Stomach (tissue), 8 donors: ENCODE measurements at regions not wholly inside any gene's neighbourhood (a gene's known extent, or its start where the extent isn't known, plus 50 kb on each side); places are given as distances from the start of the nearest gene placed in this dataset.
A peak's percentile ranks its signal among the peaks of the same experiment; 100 is the strongest.
"Not testable (repeated sequence)": the region's sequence is repeated elsewhere in the genome, so short reads cannot be mapped to it uniquely, and the experiment has no call there.

ENCODE experiments used
- DNase-seq, 2 donors: peaks; one replicate each; pipeline versions ENCODE4 v3.0.0 to v3.0.0-alpha.2; 2013 to 2019
- H3K27ac ChIP-seq, 5 donors: fragments of 200-600 bp in 4 of 5; sonication (generic) in 4 of 5; one replicate each; pipeline ENCODE4 v1.5.1; 2013 to 2019; ENCODE audit warnings: mild to moderate bottlenecking in 1 of 5, moderate library complexity in 1 of 5
- H3K27me3 ChIP-seq, 3 donors: fragments of 200-600 bp; sonication (generic); one replicate each; pipeline ENCODE4 v1.5.1; 2017 to 2019; ENCODE audit warnings: mixed run types in 1 of 3
- H3K36me3 ChIP-seq, 4 donors: fragments of 200-600 bp; sonication (generic); 1 replicate in 3 of 4; 2 replicates in 1 of 4; pipeline ENCODE4 v1.5.1; 2016 to 2019
- H3K4me1 ChIP-seq, 4 donors: fragments of 200-600 bp; sonication (generic); one replicate each; pipeline ENCODE4 v1.5.1; 2016 to 2019
- H3K4me3 ChIP-seq, 4 donors: fragments of 200-600 bp; sonication (generic) in 3 of 4; one replicate each; pipeline ENCODE4 v1.5.1; 2016 to 2019; ENCODE audit warnings: mild to moderate bottlenecking in 1 of 4
- H3K9me3 ChIP-seq, 4 donors: fragments of 200-600 bp; sonication (generic); one replicate each; pipeline ENCODE4 v1.5.1; 2016 to 2019
- EP300 ChIP-seq: sonication (generic); formaldehyde crosslinking; IDR thresholded peaks from one replicate; pipeline ENCODE4 v1.6.1; 2017; ENCODE audit warnings: antibody characterized with exemption
- POLR2A ChIP-seq, 4 donors: fragments of 450-650 bp; IDR thresholded peaks; one replicate each; pipeline ENCODE4 v1.6.1; 2016; ENCODE audit warnings: antibody characterized with exemption in 4 of 4, control low read depth in 2 of 4, mild to moderate bottlenecking in 1 of 4, moderate library complexity in 1 of 4
- POLR2AphosphoS5 ChIP-seq, 3 donors: sonication (generic); formaldehyde crosslinking; IDR thresholded peaks; one replicate each; pipeline ENCODE4 v1.6.1; 2016; ENCODE audit warnings: antibody characterized with exemption in 3 of 3
- WGBS, 5 donors: extraction: QIAGEN DNeasy Blood & Tissue Kit in 3 of 5; methylation state at CpG; one replicate each; pipeline versions ENCODE4 v1.1.5 to v1.1.7; 2013 to 2018; 5-methylcytosine and 5-hydroxymethylcytosine counted together
- intact Hi-C: fragments of 100-400 bp; cut with DNase I; formaldehyde crosslinking; loops from one replicate; pipeline ENCODE4 v1.15.1; 2023; ENCODE audit warnings: low total_unique reads
- TF ChIP-seq, protein P1 (sequence below), 7 experiments: fragments of 450-650 bp in 4 of 7; fragments of 200-600 bp in 3 of 7; sonication (generic) in 3 of 7; IDR thresholded peaks; one replicate each; pipeline ENCODE4 v1.5.1; 2016 to 2019; ENCODE audit warnings: antibody characterized with exemption in 7 of 7, control low read depth in 2 of 7, mild to moderate bottlenecking in 1 of 7
- donor health status: healthy with polysubstance abuse.
- donor health status: Bipolar disorder and iron deficiency.
- donor health status: healthy.

DNA sequence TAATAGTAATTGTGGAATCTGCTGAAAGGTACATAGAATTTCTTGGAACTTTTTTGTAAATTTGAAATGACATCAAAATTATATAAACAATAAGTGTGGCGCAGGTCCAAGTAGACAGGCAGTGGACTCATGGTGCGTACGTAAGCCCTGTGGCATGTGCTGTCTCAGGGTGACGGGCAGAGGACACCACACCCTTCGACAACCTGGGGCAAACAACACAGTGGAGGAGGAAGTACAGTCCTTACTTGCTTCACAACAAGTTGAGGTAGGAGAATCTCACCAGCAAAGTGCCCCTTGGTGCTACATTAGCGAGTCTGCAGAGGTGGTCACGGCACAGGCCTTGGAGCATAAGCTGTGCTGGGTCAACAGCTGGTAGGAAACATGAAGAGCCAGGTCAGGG, 180.9 kb downstream of the AEBP2 start:
- peak; percentile 35 to 71 for DNase-seq
- WGBS, 5 donors, result 64 to 72% (median 69%) methylated on average over 7 of the region's 7 CpGs
- no peak overlapping the region for H3K4me3 ChIP-seq
- intact Hi-C loops, result no loop called here
- H3K9me3 ChIP-seq, result no peaks in the 10 kb centered on the region
- no peaks in the 10 kb centered on the region for H3K4me1 ChIP-seq
- H3K27ac ChIP-seq, result no peak overlapping the region
- TF ChIP-seq POLR2AphosphoS5 (IDR thresholded peaks at IDR 0.05), result peak in 1 of 3 donors; percentile 14
- TF ChIP-seq POLR2A (IDR thresholded peaks at IDR 0.05), result no peak
- H3K27me3 ChIP-seq, result no peaks in the 10 kb centered on the region
- no peaks in the 10 kb centered on the region for H3K36me3 ChIP-seq

- Histone ChIP-seq H3K4me3 (no peak overlapping the region), H3K27me3 (no peaks in the 10 kb centered on the region), H3K4me1 (no peaks in the 10 kb centered on the region), H3K36me3 (no peaks in the 10 kb centered on the region), H3K27ac (no peak overlapping the region), H3K9me3 (no peaks in the 10 kb centered on the region)
- TF ChIP-seq POLR2A (IDR thresholded peaks at IDR 0.05) (no peak), EP300 (no peak), POLR2AphosphoS5 (IDR thresholded peaks at IDR 0.05) (no peak)
- TF ChIP-seq, protein P1, sequence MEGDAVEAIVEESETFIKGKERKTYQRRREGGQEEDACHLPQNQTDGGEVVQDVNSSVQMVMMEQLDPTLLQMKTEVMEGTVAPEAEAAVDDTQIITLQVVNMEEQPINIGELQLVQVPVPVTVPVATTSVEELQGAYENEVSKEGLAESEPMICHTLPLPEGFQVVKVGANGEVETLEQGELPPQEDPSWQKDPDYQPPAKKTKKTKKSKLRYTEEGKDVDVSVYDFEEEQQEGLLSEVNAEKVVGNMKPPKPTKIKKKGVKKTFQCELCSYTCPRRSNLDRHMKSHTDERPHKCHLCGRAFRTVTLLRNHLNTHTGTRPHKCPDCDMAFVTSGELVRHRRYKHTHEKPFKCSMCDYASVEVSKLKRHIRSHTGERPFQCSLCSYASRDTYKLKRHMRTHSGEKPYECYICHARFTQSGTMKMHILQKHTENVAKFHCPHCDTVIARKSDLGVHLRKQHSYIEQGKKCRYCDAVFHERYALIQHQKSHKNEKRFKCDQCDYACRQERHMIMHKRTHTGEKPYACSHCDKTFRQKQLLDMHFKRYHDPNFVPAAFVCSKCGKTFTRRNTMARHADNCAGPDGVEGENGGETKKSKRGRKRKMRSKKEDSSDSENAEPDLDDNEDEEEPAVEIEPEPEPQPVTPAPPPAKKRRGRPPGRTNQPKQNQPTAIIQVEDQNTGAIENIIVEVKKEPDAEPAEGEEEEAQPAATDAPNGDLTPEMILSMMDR (IDR thresholded peaks at IDR 0.05), result no peak
- 79 to 84% (median 84%) methylated on average over 9 of the region's 9 CpGs for WGBS, 5 donors
- DNase-seq, result no peak
- intact Hi-C loops, result no loop called here
Observed at GRCh38 chr12:19623751-19624399, 184.6 kb downstream of the AEBP2 start.

DNA sequence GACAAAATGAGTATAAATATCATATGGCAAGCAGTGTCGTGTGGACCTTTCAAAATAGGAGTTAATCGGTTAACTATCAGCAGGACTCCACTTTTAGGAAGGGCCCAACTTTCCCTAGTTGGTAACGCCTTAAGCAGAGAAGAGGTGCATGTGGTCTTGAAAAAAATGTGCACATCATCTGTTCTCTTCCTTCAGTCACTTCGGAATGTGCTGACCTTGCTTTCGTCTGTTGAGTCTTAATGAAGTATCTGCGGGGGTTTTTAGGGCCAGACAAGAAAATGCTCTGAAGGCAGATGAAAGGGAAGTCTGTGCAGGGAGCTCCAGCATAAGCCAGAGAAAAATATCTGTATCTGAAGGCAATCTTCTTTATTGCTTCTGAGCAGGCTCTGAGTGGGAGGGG, 185.2 kb downstream of the AEBP2 start:
- peak in 1 of 2 donors; percentile 35 for DNase-seq
- intact Hi-C loops, result no loop called here
- Histone ChIP-seq H3K27ac (no peak overlapping the region), H3K9me3 (no peaks in the 10 kb centered on the region), H3K4me1 (no peaks in the 10 kb centered on the region), H3K27me3 (no peaks in the 10 kb centered on the region), H3K36me3 (no peaks in the 10 kb centered on the region), H3K4me3 (no peak overlapping the region)
- WGBS, 5 donors, result 80 to 91% (median 85%) methylated on average over 6 of the region's 6 CpGs
- TF ChIP-seq EP300, result no peak
- no peak for TF ChIP-seq POLR2A (IDR thresholded peaks at IDR 0.05)
- TF ChIP-seq, protein P1 (IDR thresholded peaks at IDR 0.05), result no peak
- TF ChIP-seq POLR2AphosphoS5 (IDR thresholded peaks at IDR 0.05), result no peak

DNA sequence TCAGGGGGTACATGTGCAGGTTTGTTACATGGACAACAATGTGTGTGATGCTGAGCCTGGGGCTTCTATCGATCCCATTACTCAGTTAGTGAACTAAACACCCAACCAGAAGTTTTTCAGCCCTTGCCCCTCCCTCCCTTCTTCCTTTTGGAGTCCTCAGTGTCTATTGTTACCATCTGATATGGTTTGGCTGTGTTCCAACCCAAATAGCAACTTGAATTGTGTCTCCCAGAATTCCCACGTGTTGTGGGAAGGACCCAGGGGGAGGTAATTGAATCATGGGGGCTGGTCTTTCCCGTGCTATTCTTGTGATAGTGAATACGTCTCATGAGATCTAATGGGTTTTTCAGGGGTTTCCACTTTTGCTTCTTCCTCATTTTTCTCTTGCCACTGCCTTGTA, 186.3 kb downstream of the AEBP2 start:
- WGBS, 5 donors, result 50 to 66% (median 58%) methylated on average over 4 of the region's 4 CpGs
- H3K4me3 ChIP-seq, DNase-seq, H3K36me3 ChIP-seq, H3K27ac ChIP-seq, H3K9me3 ChIP-seq, intact Hi-C loops, H3K4me1 ChIP-seq, H3K27me3 ChIP-seq: not testable (repeated sequence)

- H3K4me3 ChIP-seq, result no peak overlapping the region
- no peaks in the 10 kb centered on the region for H3K36me3 ChIP-seq
- H3K4me1 ChIP-seq, result no peaks in the 10 kb centered on the region
- no peak for DNase-seq
- H3K9me3 ChIP-seq, result no peaks in the 10 kb centered on the region
- no peak overlapping the region for H3K27ac ChIP-seq
- no peaks in the 10 kb centered on the region for H3K27me3 ChIP-seq
- intact Hi-C loops, result no loop called here
- TF ChIP-seq POLR2AphosphoS5 (IDR thresholded peaks at IDR 0.05) (no peak), POLR2A (IDR thresholded peaks at IDR 0.05) (no peak), EP300 (no peak)
- TF ChIP-seq, protein P1 (IDR thresholded peaks at IDR 0.05), result no peak
- 68 to 96% (median 94%) methylated on average over 2 of the region's 2 CpGs for WGBS, 5 donors
Observed at GRCh38 chr12:19627719-19628118, 188.4 kb downstream of the AEBP2 start.
